ENCODE measurements at regions not wholly inside any gene's neighbourhood (a gene's known extent, or its start where the extent isn't known, plus 50 kb on each side); places are given as distances from the start of the nearest gene placed in this dataset.

GRCh38 chr2:20525041-20526035 is 78.5 kb downstream of the RHOB start:
- intact Hi-C loops (cut with DNase I; ENCODE audit: low total_unique reads) = no loop called here
- TF ChIP-seq POLR2A (IDR thresholded peaks at IDR 0.05) (no peak), CTCF (IDR thresholded peaks at IDR 0.05) (no peak)
- Histone ChIP-seq H3K4me3 (no peak overlapping the region), H3K36me3 (ENCODE audit: low read depth, missing control alignments) (no peaks in the 10 kb centered on the region), H3K4me1 (peaks cover 16% of the 10 kb centered on the region), H3K27me3 (no peaks in the 10 kb centered on the region), H3K9me3 (no peaks in the 10 kb centered on the region), H3K27ac (peak overlapping the region in 1 of 2 donors; percentile 26)
- WGBS, 2 donors = 59 to 77% methylated on average over 13 to 17 of the region's 17 CpGs
- no peak for DNase-seq

GRCh38 chr2:20526160-20526559 is 79.3 kb downstream of the RHOB start:
- H3K27me3 ChIP-seq = no peaks in the 10 kb centered on the region
- no peak overlapping the region for H3K27ac ChIP-seq
- DNase-seq = no peak
- H3K4me1 ChIP-seq = peaks cover 17% of the 10 kb centered on the region
- no peak for TF ChIP-seq POLR2A (IDR thresholded peaks at IDR 0.05)
- H3K9me3 ChIP-seq = no peaks in the 10 kb centered on the region
- no peak overlapping the region for H3K4me3 ChIP-seq
- WGBS, 2 donors = 79 to 97% methylated on average over 3 of the region's 3 CpGs
- intact Hi-C loops (cut with DNase I; ENCODE audit: low total_unique reads) = no loop called here
- no peaks in the 10 kb centered on the region for H3K36me3 ChIP-seq (ENCODE audit: low read depth, missing control alignments)

GRCh38 chr2:20526708-20527107 is 79.8 kb downstream of the RHOB start:
- TF ChIP-seq CTCF (IDR thresholded peaks at IDR 0.05) = no peak
- no peak for TF ChIP-seq POLR2A (IDR thresholded peaks at IDR 0.05)
- Histone ChIP-seq H3K27ac (no peak overlapping the region), H3K36me3 (ENCODE audit: low read depth, missing control alignments) (no peaks in the 10 kb centered on the region), H3K9me3 (no peaks in the 10 kb centered on the region), H3K27me3 (no peaks in the 10 kb centered on the region), H3K4me1 (peaks cover 23% of the 10 kb centered on the region), H3K4me3 (no peak overlapping the region)
- DNase-seq = no peak
- intact Hi-C loops (cut with DNase I; ENCODE audit: low total_unique reads) = no loop called here
- 57 to 65% methylated on average over 5 of the region's 5 CpGs for WGBS, 2 donors

GRCh38 chr2:20528713-20529112 is 81.8 kb downstream of the RHOB start:
- H3K27me3 ChIP-seq = no peaks in the 10 kb centered on the region
- no peak overlapping the region for H3K4me3 ChIP-seq
- no peak overlapping the region for H3K27ac ChIP-seq
- no peaks in the 10 kb centered on the region for H3K36me3 ChIP-seq (ENCODE audit: low read depth, missing control alignments)
- intact Hi-C loops (cut with DNase I; ENCODE audit: low total_unique reads) = no loop called here
- TF ChIP-seq POLR2A (IDR thresholded peaks at IDR 0.05) (no peak), CTCF (IDR thresholded peaks at IDR 0.05) (no peak)
- DNase-seq = no peak
- peaks cover 29% of the 10 kb centered on the region for H3K4me1 ChIP-seq
- 81 to 89% methylated on average over 2 of the region's 2 CpGs for WGBS, 2 donors
- H3K9me3 ChIP-seq = no peaks in the 10 kb centered on the region

GRCh38 chr2:20530520-20530919 is 83.6 kb downstream of the RHOB start:
- intact Hi-C loops (cut with DNase I; ENCODE audit: low total_unique reads) = no loop called here
- Histone ChIP-seq H3K27ac (no peak overlapping the region), H3K36me3 (ENCODE audit: low read depth, missing control alignments) (no peaks in the 10 kb centered on the region), H3K4me1 (peaks cover 22% of the 10 kb centered on the region), H3K4me3 (no peak overlapping the region), H3K9me3 (no peaks in the 10 kb centered on the region), H3K27me3 (no peaks in the 10 kb centered on the region)
- 90 to 94% methylated on average over 6 of the region's 6 CpGs for WGBS, 2 donors
- TF ChIP-seq CTCF (IDR thresholded peaks at IDR 0.05) (no peak), POLR2A (IDR thresholded peaks at IDR 0.05) (no peak)
- DNase-seq = no peak
